PC-9 (cell line): ENCODE measurements at regions not wholly inside any gene's neighbourhood (a gene's known extent, or its start where the extent isn't known, plus 50 kb on each side); places are given as distances from the start of the nearest gene placed in this dataset.

Source experiments
- BruUV-seq: library from RNA; stranded (reverse); fragments of 400-500 nt; replicated peaks from 2 replicates; lab custom pipeline; 2021; lab: Mats Ljungman, UMichigan
- CTCF ChIA-PET: fragments of 300-600 bp; sonication (Branson Sonifier 250); formaldehyde crosslinking; loops from one replicate; lab custom pipeline; 2022; ENCODE audit warnings: antibody characterized with exemption; lab: Charles Lee
- POLR2A ChIA-PET: fragments of 300-600 bp; sonication (Branson Sonifier 250); formaldehyde crosslinking; loops from one replicate; lab custom pipeline; 2022; ENCODE audit warnings: antibody characterized with exemption; ENCODE audit not compliant: unreplicated experiment; lab: Charles Lee
- DNase-seq, 2 experiments: peaks; one replicate each; pipeline versions ENCODE4 v3.0.0 to v3.0.0-alpha.2; 2015 to 2022; ENCODE audit warnings: mixed read lengths in 1 of 2
- H2AFZ ChIP-seq: fragments of 200-600 bp; sonication (generic); 2 replicates; pipeline ENCODE4 v1.8.1; 2017; ENCODE audit warnings: antibody characterized with exemption
- H3F3A ChIP-seq: fragments of 200-600 bp; sonication (generic); 2 replicates; pipeline ENCODE4 v1.8.1; 2017; ENCODE audit warnings: antibody characterized with exemption, mild to moderate bottlenecking, low read depth; ENCODE audit not compliant: insufficient read depth
- H3K27ac ChIP-seq: fragments of 200-600 bp; sonication (generic); 2 replicates; pipeline ENCODE4 v1.6.1; 2016; ENCODE audit warnings: mixed run types
- H3K27me3 ChIP-seq: fragments of 200-600 bp; sonication (generic); 2 replicates; pipeline ENCODE4 v1.6.1; 2016; ENCODE audit warnings: low read depth, mixed run types; ENCODE audit not compliant: insufficient read depth
- H3K36me3 ChIP-seq: fragments of 200-600 bp; sonication (generic); 2 replicates; pipeline ENCODE4 v1.6.1; 2016; ENCODE audit warnings: low read depth, mixed run types
- H3K4me1 ChIP-seq: fragments of 200-600 bp; sonication (generic); replicated peaks from 2 replicates; pipeline ENCODE4 v1.6.1; 2016; ENCODE audit warnings: mixed run types; ENCODE audit not compliant: insufficient read depth
- H3K4me2 ChIP-seq: fragments of 200-600 bp; sonication (generic); 2 replicates; pipeline ENCODE4 v1.6.1; 2017; ENCODE audit warnings: mixed run types
- H3K4me3 ChIP-seq: fragments of 200-600 bp; sonication (generic); 2 replicates; pipeline ENCODE4 v1.6.1; 2016; ENCODE audit warnings: mixed run types
- H3K79me2 ChIP-seq: fragments of 200-600 bp; sonication (generic); 2 replicates; pipeline ENCODE4 v1.6.1; 2017; ENCODE audit warnings: low read depth, mixed run types
- H3K9me2 ChIP-seq: fragments of 200-600 bp; sonication (generic); 2 replicates; pipeline ENCODE4 v1.8.1; 2017; ENCODE audit warnings: mild to moderate bottlenecking; ENCODE audit not compliant: insufficient read depth
- H3K9me3 ChIP-seq: fragments of 200-600 bp; sonication (generic); 2 replicates; pipeline ENCODE4 v1.8.1; 2016; ENCODE audit warnings: low read depth; ENCODE audit not compliant: insufficient read depth
- H4K20me1 ChIP-seq: fragments of 200-600 bp; sonication (generic); 2 replicates; pipeline ENCODE4 v1.8.1; 2017; ENCODE audit not compliant: insufficient read depth
- EZH2 ChIP-seq: fragments of 200-600 bp; sonication (generic); IDR thresholded peaks from 2 replicates; pipeline ENCODE4 v1.8.0; 2017; ENCODE audit warnings: antibody characterized with exemption, low read depth
- intact Hi-C: fragments of 100-400 bp; cut with micrococcal nuclease; formaldehyde crosslinking; loops from one replicate; pipeline ENCODE4 v1.10.0; 2022; ENCODE audit not compliant: unreplicated experiment
- TF ChIP-seq, protein P1 (sequence below): fragments of 200-600 bp; sonication (generic); conservative IDR thresholded peaks from 2 replicates; pipeline ENCODE4 v1.6.1; 2017; ENCODE audit warnings: mixed run types, antibody characterized with exemption, mild to moderate bottlenecking, moderate library complexity

DNA sequence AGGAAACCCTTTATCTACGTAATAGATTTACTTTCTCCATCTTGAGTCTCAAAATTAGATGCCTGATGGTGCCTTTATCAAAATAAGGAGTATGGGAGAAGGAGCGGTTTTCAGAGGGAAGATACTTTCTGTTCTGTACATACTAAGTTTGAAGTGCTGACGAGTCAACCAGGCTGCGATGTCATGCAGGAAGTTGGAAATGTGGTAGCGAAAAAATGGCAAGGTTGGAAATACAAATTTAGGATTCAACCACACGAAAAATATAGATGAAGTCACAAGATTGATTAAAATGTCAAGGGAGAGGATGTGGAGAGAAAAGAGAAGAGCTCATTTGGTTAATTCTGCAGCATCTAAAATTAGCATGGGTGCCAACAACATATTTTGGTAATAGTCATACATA lies 129.5 kb downstream of the FOXD1 start:
- Histone ChIP-seq H3K27me3 (no peaks in the 10 kb centered on the region), H3K4me1 (peaks cover 52% of the 10 kb centered on the region), H3K4me2 (no peak overlapping the region), H3F3A (peaks cover 29% of the 10 kb centered on the region), H3K27ac (peak overlapping the region; percentile 61), H3K4me3 (no peak overlapping the region), H4K20me1 (no peaks in the 10 kb centered on the region), H3K36me3 (no peaks in the 10 kb centered on the region), H3K79me2 (no peaks in the 10 kb centered on the region), H3K9me3 (peaks cover 9% of the 10 kb centered on the region; the same call in 1 of the 2 replicates), H3K9me2 (no peaks in the 10 kb centered on the region), H2AFZ (no peak overlapping the region)
- CTCF ChIA-PET = no interaction called here
- TF ChIP-seq EZH2 = no peak
- TF ChIP-seq, protein P1, sequence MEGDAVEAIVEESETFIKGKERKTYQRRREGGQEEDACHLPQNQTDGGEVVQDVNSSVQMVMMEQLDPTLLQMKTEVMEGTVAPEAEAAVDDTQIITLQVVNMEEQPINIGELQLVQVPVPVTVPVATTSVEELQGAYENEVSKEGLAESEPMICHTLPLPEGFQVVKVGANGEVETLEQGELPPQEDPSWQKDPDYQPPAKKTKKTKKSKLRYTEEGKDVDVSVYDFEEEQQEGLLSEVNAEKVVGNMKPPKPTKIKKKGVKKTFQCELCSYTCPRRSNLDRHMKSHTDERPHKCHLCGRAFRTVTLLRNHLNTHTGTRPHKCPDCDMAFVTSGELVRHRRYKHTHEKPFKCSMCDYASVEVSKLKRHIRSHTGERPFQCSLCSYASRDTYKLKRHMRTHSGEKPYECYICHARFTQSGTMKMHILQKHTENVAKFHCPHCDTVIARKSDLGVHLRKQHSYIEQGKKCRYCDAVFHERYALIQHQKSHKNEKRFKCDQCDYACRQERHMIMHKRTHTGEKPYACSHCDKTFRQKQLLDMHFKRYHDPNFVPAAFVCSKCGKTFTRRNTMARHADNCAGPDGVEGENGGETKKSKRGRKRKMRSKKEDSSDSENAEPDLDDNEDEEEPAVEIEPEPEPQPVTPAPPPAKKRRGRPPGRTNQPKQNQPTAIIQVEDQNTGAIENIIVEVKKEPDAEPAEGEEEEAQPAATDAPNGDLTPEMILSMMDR = no peak
- no TSS peak for BruUV-seq
- DNase-seq = no peak
- intact Hi-C loops = no loop called here
- POLR2A ChIA-PET = interaction anchor here (0.5 kb wide), 1 partner anchor 10 kb away, joined by 5 read pairs; no protein-coding TSS in a partner anchor

DNA sequence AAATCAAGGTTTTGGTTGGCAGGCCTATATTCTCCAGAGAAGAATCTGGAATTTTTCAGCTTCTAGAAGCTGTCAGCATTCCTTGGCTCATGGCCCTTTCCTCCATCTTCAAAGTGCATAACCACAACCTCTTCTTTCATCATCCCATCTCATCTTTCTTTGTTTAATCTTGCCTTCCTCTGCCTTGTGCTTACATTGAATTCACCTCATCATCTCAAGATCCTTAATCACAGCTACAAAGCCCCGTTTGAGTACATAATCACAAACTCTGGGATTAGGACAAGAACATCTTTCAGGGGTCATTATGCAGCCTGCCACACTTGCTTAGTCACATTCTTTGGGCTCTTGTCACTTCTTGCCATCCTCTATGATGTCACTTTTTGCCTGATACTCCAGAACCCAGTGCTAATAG lies 130.3 kb downstream of the FOXD1 start:
- H3K9me2 ChIP-seq = no peaks in the 10 kb centered on the region
- DNase-seq = peak in 1 of 2 experiments; percentile 92
- no peak overlapping the region for H3K4me3 ChIP-seq
- ChIA-PET CTCF (no interaction called here), POLR2A (interaction anchor here (0.5 kb wide), 1 partner anchor 9 kb away, joined by 5 read pairs; no protein-coding TSS in a partner anchor)
- H2AFZ ChIP-seq = no peak overlapping the region
- H3K79me2 ChIP-seq = no peaks in the 10 kb centered on the region
- no peaks in the 10 kb centered on the region for H3K27me3 ChIP-seq
- H3K27ac ChIP-seq = peak overlapping the region; percentile 61
- no TSS peak for BruUV-seq
- peaks cover 47% of the 10 kb centered on the region for H3K4me1 ChIP-seq
- H3K4me2 ChIP-seq = no peak overlapping the region
- TF ChIP-seq, protein P1 = no peak
- no peak for TF ChIP-seq EZH2
- no peaks in the 10 kb centered on the region for H4K20me1 ChIP-seq
- H3K36me3 ChIP-seq = no peaks in the 10 kb centered on the region
- intact Hi-C loops = no loop called here
- peaks cover 28% of the 10 kb centered on the region for H3F3A ChIP-seq
- H3K9me3 ChIP-seq = peaks cover 9% of the 10 kb centered on the region; the same call in 1 of the 2 replicates

DNA sequence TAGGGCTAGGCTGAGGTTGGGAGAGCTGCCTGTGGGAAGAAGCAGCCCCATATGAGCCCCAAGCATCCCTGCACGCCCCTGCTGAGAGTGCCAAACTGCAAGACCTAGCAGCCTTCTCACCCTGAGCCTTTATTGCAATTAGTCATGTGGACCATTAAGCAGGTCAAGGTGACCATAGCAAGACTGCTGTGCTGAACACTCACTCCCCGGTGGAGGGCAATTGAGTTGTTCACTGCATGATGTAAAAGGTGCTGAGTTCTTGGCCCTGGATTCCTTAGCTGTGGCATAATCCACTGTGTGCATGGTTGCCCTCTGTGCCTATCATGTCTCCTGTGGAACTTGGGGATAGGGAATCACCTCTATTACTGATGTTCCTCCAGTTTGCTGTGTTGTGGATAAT lies 131.1 kb downstream of the FOXD1 start:
- Histone ChIP-seq H3K79me2 (no peaks in the 10 kb centered on the region), H3K4me2 (no peak overlapping the region), H3K9me3 (peaks cover 9% of the 10 kb centered on the region; the same call in 1 of the 2 replicates), H3K27me3 (no peaks in the 10 kb centered on the region), H3K4me1 (peaks cover 39% of the 10 kb centered on the region), H4K20me1 (no peaks in the 10 kb centered on the region), H3K9me2 (no peaks in the 10 kb centered on the region), H3K27ac (peak overlapping the region; percentile 61), H2AFZ (no peak overlapping the region), H3K4me3 (no peak overlapping the region), H3F3A (peaks cover 20% of the 10 kb centered on the region), H3K36me3 (no peaks in the 10 kb centered on the region)
- CTCF ChIA-PET = no interaction called here
- intact Hi-C loops = no loop called here
- POLR2A ChIA-PET = no interaction called here
- BruUV-seq = no TSS peak
- TF ChIP-seq, protein P1 = no peak
- TF ChIP-seq EZH2 = no peak
- no peak for DNase-seq
